ENCODE measurements at regions not wholly inside any gene's neighbourhood (a gene's known extent, or its start where the extent isn't known, plus 50 kb on each side); places are given as distances from the start of the nearest gene placed in this dataset.
"Not testable (repeated sequence)": the region's sequence is repeated elsewhere in the genome, so short reads cannot be mapped to it uniquely, and the experiment has no call there.

DNA sequence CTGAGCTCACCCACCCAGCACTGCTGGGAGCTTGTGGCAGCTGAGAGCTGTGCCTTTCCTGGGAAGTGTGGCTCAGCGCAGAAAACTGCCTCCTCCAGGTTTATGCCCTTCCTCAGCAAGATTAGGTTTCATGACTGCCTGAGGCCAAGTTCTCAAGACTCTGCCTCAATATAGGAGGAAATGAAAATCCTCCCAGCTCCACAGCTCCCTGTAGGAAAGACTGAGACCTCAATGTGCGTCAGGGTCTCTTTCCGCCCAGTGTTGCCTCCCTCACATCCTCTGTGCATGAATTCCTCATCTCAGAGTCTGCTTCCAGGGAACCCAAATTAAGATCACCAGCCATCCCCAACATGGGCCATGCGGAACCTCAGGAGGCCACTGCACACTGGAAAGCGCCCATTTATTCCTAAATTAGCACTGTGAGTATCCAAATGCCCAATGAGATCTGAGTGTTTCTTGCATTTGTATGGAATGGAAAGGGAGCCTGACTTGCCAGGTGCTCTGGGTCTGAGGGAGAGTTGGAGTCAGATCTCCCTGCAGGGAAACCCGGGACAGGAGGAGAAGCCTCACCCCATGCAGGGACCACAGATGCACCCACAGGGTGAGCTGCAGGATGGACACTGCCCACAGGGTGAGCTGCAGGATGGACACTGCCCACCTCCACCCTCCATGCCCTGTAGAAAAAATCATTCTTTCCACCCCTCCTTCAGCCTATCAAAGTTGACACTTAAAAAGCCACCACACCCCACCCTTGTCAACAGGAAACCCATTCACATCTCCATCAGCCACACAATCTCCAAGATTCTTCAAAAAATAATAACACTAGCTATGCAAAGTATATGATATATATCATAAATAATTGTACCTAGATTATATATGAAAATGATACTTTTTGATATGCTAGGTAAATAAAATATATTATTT lies 97.4 kb upstream of the IGLL5 start:
- no peak for DNase-seq (ENCODE audit: low read depth)
- H3K4me3 ChIP-seq (ENCODE audit: low read depth, low read length): no peak overlapping the region

DNA sequence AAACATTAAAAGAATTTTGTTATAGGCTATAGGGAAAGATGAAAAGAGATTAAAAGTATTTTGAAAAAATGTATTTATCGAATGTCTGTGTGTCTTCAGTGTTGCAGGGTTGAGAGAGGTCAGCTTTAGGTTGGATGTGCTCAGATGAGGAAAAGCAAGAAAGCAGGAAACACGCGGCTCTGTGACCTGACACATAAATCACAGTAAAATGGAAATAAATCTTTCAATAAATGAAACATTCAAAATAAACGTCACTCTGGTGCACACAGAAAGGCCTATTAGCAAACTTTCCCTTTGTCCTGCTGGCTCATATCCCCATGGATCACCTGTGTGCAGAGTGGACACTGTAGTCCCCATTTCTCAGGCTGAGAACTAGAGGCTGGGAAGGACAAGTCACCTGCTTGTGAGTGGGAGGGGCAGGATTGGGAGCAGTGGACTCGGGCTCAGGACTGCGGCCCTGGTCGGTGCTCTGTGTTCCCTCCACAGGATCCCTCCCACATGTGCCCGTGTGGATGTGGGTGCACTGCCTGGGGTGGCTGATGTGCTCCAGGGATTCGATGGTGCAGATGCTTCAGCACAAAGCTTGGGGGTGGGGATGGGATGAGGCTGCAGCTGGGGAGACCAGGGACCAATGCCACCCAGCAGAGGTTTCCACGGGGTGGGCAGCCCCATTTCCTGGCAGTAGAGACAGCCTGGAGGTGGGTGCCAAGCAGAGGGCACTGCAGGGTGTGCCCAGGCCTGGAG lies 96.0 kb upstream of the IGLL5 start:
- no peak overlapping the region for H3K4me3 ChIP-seq (ENCODE audit: low read depth, low read length)
- DNase-seq (ENCODE audit: low read depth): no peak

DNA sequence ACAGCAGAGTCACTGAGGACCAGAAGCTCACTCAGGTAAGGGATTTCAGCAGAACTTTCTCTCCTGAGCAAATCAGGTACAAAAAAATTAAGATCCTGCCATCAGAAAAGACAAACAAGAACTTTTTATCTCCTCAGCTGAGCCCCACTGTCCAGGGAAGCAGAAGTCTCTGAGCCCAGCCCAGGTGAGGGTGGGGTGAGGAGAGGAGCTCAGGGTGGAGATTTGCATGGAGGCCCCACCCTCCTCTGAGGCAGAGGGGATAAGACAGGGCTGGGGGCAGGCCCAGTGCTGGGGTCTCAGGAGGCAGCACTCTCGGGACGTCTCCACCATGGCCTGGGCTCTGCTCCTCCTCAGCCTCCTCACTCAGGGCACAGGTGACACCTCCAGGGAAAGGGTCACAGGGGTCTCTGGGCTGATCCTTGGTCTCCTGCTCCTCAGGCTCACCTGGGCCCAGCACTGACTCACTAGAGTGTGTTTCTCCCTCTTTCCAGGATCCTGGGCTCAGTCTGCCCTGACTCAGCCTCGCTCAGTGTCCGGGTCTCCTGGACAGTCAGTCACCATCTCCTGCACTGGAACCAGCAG lies 95.3 kb upstream of the IGLL5 start:
- DNase-seq (ENCODE audit: low read depth); H3K4me3 ChIP-seq (ENCODE audit: low read depth, low read length): not testable (repeated sequence)

DNA sequence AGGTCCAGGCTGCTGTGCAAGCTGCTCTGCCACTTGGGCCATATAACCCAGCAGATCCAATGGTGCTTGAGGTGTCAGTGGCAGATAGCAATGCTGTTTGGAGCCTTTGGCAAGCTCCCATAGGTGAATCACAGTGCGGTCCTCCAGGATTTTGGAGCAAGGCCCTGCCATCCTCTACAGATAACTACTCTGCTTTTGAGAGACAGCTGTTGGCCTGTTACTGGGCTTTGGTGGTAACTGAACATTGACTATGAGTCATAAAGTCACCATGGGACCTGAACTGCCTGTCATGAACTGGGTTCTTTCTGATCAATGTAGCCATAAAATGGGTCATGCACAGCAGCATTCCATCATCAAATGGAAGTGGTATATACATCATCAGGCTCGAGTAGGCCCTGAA lies 92.0 kb upstream of the IGLL5 start:
- not testable (repeated sequence) for DNase-seq (ENCODE audit: low read depth); H3K4me3 ChIP-seq (ENCODE audit: low read depth, low read length)

DNA sequence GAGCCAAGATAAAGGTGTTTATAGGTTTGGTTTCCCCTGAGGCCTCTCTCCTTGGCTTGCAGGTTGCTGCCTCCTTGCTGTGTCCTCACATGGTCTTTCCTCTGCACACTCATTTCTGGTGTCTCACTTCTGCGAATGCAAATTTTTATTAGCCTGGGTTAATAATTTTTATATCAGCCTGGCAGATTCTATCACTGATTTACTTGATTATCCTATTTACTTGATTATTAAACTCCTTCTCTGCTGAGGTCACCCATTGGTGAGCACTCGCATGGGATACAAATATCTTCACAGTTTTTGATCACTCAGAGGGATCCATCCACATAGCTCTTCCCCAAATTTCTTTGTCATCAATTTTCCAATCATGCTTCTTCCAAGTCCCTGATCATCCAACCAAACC lies 90.9 kb upstream of the IGLL5 start:
- DNase-seq (ENCODE audit: low read depth): no peak
- no peak overlapping the region for H3K4me3 ChIP-seq (ENCODE audit: low read depth, low read length)

DNA sequence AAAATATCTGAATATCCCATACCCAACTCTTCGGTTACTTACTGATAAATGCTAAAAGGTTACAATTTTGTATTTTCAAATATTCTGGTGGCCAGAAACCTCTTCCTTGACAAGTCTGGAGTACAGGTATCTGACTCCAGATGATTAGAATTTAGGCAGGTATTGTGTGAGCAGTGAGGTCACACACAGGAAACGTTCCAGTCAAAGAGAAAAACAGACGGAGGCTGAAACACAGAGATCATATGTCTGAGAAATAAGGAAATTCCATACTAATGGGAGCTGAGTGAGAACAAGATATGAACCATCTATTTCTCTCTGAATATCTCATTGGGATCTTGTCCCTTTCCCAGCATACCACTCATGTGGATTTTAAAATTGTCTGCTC lies 89.4 kb upstream of the IGLL5 start:
- DNase-seq (ENCODE audit: low read depth): no peak
- no peak overlapping the region for H3K4me3 ChIP-seq (ENCODE audit: low read depth, low read length)

DNA sequence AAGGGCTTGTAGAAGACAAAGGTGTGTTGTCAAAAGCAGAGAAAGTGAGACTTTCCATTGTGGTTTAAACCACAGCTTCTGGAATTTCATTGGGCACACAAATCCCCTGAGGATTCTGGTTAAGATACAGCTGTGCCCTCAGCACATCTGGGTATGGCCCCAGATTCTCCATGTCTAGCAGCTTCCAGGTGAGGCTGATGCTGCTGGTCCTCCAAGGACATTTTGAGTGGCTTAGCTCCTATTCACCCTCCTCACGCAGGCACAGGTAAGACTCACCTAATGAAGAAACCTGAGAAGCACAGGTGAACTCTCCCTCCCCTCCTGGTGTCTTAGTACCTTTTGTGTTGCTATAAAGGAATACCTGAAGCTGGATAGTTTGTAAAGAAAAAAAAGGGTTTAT lies 88.9 kb upstream of the IGLL5 start:
- H3K4me3 ChIP-seq (ENCODE audit: low read depth, low read length): no peak overlapping the region
- DNase-seq (ENCODE audit: low read depth): no peak

DNA sequence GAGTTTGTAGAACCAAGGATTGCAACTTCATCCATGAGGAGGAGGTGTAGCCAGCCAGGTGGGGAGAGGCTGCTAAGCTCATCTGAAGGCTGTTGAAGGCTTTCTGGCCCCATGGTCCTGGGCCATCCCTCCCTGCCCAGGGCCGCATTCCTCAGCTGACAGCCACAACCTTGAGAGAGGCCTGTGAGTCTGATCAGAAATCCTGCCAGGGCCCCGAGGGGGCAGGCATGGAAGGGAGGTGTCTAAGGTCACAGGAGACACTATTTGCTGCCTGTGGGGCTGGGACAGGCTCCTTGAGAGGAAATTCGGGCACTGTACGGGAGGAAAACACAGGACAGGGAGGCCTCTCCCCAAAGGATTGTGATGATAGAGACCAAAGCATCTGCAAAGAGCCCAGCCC lies 88.1 kb upstream of the IGLL5 start:
- H3K4me3 ChIP-seq (ENCODE audit: low read depth, low read length): no peak overlapping the region

DNA sequence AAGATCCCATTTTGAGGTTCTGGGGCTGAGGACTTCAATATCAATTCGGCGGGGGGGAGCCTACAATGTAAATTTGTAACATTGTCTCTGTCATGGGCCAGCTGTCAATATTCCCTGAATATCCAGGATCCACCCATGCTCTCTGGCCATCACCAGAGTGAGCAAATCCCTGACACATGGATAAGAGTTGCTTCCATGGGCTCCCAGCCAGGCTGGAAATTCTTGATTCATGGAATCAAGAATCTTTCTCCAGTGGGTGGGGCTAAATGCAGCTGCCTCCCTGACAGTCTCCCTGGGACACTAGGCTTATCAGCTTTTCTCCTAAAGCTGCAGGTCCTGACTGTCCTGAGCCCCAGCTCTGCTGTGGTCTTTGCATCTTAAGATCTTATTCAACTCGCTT lies 86.9 kb upstream of the IGLL5 start:
- H3K4me3 ChIP-seq (ENCODE audit: low read depth, low read length): no peak overlapping the region
- no peak for DNase-seq (ENCODE audit: low read depth)

More for the DNA sequence above, 88.1 kb upstream of the IGLL5 start:
- no peak for DNase-seq (ENCODE audit: low read depth)

DNA sequence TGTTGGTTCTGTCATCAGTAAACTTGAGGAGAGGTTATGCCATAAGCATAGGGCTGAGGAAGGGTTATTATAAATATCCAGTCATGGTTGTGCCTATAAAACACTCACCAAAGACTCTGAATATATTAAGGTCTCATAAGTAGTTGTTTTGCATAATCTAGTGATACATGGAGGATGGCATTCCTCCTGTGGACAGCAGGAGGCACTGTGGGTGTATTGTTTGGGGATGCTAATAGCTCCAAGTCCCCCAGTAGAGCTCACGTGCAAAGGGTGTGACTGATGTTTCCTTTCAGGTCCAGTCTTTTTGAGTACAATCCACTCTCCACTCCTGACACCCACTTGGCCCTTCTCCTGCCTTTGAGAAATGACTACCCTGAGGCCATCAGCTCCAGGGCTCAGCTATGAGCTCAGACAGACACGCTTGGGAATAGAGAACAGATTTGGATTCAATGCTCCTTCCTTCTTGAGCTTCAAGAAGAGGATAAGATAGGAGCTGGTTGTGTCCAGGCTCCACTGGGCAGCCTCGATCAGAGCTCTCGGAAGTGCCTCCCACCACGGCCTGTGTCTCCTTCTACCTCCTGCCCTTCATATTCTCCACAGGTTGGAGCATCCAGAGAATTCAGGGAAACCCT lies 85.2 kb upstream of the IGLL5 start:
- DNase-seq (ENCODE audit: low read depth): no peak
- no peak overlapping the region for H3K4me3 ChIP-seq (ENCODE audit: low read depth, low read length)

DNA sequence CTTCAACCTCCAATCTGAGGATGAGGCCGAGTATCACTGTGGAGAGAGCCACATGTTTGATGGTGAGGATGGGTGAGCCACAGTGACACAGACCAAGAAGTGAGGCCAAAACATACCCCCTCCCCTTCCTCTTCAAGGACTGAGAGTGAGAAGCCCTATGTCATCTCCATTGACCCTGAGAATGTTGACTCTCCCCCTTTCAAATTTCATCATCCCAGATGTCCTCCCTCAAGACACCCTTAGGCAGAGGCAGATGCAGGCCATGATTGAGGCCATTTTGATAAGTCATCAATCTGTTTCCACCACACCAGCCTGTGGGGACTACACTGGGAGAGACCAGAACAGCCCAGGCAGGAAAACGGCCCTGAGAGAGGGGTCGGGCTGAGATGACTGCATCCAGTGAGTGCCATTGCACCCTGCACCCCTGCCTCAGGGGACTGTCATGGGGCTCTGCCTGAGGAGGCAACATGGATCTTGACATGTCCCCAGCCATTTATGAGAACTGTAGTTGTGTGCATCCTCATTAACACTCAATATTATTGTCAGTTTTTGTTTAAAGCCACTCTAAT lies 84.2 kb upstream of the IGLL5 start:
- DNase-seq (ENCODE audit: low read depth): no peak
- no peak overlapping the region for H3K4me3 ChIP-seq (ENCODE audit: low read depth, low read length)

DNA sequence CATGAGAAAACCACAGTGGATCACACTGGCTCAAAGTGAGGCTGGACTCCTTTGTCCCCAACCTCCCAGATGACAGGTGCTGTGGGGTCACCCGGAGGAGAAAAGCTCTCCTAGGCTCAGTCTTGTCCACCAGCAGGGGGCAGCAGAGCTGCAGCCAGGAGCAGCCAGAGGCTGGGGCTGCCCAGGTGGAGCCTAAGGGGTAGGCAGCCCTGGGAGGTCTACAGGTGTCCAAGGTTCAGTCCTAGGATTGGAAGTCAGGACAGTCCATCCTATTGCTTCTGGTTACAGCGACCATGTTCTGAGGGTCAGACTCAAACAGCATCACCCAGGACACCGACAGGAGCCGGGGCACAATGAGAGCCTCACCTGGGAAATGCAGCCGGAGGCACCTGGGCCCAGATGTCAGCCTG lies 77.6 kb upstream of the IGLL5 start:
- DNase-seq (ENCODE audit: low read depth): no peak
- H3K4me3 ChIP-seq (ENCODE audit: low read depth, low read length): no peak overlapping the region

DNA sequence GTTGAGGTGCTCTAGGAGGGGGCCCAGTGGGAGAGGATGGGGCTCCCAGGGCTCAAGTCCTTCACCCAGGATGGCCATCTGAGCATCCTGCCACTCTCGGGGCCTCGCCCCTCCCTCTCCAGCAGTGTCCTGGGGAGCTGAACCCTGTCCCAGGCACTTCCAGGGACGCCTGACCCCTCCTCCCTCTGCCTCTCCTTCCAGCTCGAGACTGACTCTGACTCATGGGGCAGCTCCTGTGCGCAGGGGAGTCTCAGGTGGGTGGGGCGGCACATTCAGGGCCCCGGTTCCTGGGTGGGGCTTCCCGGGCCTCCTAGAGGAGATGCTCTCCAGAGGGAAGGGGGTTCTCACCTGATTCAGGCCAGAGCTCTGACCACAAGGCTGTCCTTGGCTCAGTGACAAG lies 77.1 kb upstream of the IGLL5 start:
- DNase-seq (ENCODE audit: low read depth): no peak
- no peak overlapping the region for H3K4me3 ChIP-seq (ENCODE audit: low read depth, low read length)

DNA sequence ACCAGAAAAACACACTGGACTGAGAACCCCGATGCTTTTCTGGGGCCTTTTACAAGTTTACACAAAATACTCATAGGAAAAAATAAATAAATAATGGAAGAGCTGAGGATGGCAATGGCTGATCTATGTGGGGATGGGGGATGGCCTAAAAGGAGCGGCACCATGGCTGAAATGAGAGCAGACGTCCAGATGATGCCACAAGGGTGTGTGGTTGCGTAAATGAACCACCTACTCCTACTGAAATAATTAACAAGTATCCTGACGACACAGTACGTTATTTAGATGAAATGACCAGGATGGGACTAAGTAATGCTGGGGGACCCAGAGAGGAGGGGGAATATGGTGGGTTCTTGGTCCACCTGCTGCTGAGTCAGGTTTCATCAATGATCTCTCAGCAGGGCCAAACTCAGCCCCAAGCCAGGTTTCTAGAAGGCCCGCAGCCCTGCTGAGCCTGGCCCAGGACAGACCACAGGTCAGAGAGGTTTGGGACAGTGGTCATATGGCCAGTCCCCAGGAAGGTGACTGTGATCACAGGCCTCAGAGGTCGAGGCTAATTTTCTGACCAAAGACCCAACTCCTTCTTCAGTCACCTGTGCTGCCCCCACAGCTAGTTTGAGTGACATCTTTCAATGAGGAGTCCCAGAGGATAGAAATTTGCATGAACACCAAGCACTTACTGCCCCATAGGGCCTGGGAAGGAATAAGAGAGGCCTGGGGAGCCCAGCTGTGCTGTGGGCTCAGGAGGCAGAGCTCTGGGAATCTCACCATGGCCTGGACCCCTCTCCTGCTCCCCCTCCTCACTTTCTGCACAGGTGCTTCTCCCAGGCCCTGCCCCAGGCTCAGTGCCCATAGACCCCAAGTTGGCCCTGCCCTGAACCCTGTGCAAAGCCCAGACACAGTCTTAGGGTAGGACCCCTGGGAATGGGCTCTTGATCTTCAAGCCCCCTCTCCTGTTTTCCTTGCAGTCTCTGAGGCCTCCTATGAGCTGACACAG lies 76.3 kb upstream of the IGLL5 start:
- H3K4me3 ChIP-seq (ENCODE audit: low read depth, low read length): no peak overlapping the region
- DNase-seq (ENCODE audit: low read depth): no peak

DNA sequence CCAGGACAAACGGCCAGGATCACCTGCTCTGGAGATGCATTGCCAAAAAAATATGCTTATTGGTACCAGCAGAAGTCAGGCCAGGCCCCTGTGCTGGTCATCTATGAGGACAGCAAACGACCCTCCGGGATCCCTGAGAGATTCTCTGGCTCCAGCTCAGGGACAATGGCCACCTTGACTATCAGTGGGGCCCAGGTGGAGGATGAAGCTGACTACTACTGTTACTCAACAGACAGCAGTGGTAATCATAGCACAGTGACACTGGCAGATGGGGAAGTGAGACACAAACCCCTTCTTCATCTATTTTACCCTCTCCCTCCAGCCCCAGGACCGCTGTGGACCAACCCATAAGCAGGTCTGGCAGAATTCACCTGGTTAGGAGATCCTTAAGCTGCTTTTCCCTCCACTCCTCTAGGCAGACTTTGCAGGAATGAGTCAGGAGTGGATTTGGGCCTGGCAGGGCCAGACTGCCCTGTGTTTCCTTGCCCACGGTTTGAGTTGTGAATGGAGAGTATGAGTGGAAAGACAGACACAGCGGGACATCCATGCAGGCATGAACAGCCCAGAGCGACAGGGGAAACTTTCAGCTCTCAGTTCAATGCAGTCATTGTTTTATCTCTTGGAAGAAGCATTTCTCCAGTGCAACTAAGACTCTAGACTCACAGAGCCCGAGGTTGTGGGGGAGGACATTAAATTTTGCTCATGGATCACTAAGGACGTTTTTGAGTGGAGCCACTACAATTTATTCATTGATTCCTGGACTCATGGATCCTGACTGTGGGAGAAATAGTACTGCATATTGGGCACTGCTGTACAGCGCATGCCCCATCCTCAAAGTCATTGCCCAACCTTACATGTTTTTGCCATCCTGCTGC lies 75.3 kb upstream of the IGLL5 start:
- no peak for DNase-seq (ENCODE audit: low read depth)

DNA sequence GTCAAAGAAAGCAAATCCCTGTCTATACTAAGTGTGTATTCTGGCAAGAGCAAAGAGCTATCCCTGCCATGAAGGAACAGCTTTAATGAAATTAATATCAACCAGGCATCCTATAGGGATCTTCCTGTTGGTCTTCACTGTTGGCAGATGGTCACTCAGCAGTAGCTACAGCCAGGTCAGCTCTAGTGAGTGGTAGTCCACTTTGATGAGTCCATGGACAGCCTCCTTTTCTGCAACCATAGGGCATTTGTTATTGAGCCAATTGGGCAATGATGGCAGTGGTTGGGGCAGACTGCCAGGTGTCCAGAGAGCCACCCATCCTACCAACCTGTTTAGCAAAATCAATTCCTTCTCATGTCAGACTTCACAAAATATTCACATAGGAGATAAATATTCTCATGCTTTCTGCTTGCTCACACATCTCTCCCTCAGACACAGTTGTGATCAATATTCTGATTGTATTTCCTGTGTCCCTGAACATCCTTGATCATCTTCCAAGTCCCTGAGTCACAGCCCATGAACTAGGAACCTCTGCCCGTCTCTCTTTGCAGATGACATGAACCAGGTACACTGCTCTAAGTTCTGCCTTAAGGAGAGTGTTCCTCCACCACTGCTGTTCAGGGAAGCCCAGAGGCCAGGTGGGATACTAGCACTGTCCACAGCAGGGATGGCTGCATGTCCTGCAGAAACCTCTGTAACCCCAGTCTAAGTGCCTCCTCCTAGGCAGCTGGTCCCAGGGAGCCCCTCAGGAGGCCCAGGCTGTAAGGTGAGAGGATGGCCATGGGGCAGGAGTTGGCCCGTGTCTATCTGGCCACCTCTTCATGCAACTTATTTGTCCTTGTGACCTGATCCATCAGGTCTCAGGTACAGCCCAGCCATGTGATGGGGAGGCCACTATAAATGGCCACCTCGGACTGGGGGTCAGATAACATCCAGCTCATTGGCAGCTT lies 74.2 kb upstream of the IGLL5 start:
- no peak overlapping the region for H3K4me3 ChIP-seq (ENCODE audit: low read depth, low read length)
- no peak for DNase-seq (ENCODE audit: low read depth)

More for the DNA sequence above, 75.3 kb upstream of the IGLL5 start:
- no peak overlapping the region for H3K4me3 ChIP-seq (ENCODE audit: low read depth, low read length)
